HG03103 (cell line): ENCODE measurements at regions not wholly inside any gene's neighbourhood (a gene's known extent, or its start where the extent isn't known, plus 50 kb on each side); places are given as distances from the start of the nearest gene placed in this dataset.
"Not testable (repeated sequence)": the region's sequence is repeated elsewhere in the genome, so short reads cannot be mapped to it uniquely, and the experiment has no call there.

Experiments
- ATAC-seq: cut with Tn5 transposase; IDR thresholded peaks from one replicate; pipeline ENCODE4 v1.9.1; 2021; ENCODE audit warnings: low read depth; ENCODE audit not compliant: unreplicated experiment

DNA sequence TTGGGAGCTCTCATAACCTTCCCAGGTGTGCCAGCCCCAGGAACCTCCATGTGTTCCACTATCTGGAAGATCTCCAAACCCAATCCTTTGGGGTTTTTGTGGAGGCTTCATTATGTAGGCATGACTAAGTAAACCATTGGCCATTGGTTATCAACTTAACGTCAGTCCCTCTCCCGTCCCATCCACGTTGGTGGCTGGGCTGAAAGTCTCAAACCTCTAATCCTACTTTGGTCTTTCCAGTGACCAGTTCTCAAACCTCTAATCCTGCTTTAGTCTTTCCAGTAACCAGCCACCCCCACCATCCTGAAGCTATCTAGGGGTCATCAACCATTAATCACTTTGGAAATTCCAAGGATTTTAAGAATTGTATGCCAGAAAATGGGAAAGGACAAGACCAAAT lies 704.7 kb upstream of the TMEFF2 start:
- ATAC-seq, result no peak

DNA sequence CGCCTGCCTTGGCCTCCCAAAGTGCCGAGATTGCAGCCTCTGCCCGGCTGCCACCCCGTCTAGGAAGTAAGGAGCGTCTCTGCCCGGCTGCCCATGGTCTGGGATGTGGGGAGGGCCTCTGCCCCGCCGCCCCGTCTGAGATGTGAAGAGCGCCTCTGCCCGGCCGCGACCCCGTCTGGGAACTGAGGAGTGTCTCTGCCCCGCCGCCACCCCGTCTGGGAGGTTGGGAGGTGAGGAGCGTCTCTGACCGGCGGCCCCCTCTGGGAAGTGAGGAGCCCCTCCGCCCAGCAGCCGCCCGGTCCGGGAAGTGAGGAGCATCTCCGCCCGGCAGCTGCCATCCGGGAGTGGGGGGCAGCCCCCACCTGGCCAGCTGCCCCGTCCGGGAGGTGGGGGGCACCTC lies 699.2 kb upstream of the TMEFF2 start:
- ATAC-seq, result not testable (repeated sequence)

GRCh38 chr2:192888109-192888508 lies 693.4 kb upstream of the TMEFF2 start:
- no peak for ATAC-seq

GRCh38 chr2:192887337-192887736 lies 692.6 kb upstream of the TMEFF2 start:
- ATAC-seq, result no peak

GRCh38 chr2:192886636-192887035 lies 691.9 kb upstream of the TMEFF2 start:
- ATAC-seq, result no peak

GRCh38 chr2:192885569-192886160 lies 690.9 kb upstream of the TMEFF2 start:
- ATAC-seq, result no peak

- ATAC-seq, result no peak
Observed at GRCh38 chr2:192877159-192877558, 682.4 kb upstream of the TMEFF2 start.

- ATAC-seq, result no peak
Observed at GRCh38 chr2:192876698-192877097, 682.0 kb upstream of the TMEFF2 start.

GRCh38 chr2:192854706-192855105 lies 660.0 kb upstream of the TMEFF2 start:
- ATAC-seq, result no peak

DNA sequence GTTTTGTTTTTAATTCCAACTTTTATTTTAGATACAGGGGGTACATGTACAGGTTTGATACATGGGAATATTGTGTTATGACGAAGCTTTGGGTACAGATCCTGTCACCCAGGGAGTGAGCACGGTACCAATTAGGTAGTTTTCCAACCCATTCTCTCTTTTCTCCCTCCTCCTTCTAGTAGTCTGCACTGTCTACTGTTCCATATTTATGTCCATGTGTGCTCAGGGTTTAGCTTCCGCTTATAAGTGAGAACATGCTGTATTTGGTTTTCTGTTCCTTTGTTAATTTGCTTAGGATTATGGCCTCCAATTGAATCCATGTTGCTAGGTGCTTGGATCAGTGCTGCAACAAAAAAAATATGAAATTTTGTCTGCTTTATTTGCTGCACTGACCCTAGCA lies 659.3 kb upstream of the TMEFF2 start:
- ATAC-seq, result no peak

DNA sequence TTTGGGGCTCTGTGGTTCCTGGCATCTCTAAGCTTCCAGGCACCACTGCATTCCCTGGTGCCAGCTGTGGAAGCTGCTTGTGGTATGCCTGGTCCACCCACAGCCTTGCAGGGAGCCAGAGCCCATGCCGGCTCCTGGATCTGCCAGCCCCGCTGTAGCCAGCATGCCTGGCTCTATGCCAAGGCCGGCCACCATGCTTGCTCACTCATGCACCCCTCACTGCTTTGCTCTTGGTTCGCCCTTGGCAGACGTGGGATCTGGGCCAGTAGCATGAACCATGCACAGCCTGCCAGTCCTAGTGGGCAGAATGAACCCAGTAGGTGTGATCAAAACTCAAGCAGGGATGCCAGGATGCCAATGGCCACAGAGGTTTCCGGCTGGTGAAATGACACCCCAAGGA lies 634.2 kb upstream of the TMEFF2 start:
- ATAC-seq, result no peak

DNA sequence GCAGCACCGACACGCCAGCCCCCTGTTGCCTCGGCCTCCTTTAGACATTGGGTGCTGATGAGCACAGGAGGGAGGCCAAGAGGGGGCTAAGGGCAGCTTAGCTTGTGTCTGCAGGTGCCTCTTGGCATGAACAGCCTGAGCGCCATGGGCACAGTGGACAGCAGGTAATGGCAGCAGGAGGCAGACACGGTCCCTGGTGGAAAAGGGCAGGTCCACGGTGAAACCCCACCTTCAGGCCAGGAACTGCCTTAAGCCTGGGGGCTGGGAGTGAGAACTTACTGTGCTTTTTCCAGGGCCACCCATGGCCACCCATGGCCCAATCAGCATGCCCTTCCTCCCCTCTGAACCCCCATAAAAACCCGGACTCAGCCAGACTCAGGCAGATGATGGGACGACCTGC lies 633.4 kb upstream of the TMEFF2 start:
- ATAC-seq, result no peak

- ATAC-seq, result no peak
Observed at GRCh38 chr2:192827735-192828134, 633.0 kb upstream of the TMEFF2 start.

GRCh38 chr2:192814376-192814775 lies 619.6 kb upstream of the TMEFF2 start:
- ATAC-seq, result no peak

DNA sequence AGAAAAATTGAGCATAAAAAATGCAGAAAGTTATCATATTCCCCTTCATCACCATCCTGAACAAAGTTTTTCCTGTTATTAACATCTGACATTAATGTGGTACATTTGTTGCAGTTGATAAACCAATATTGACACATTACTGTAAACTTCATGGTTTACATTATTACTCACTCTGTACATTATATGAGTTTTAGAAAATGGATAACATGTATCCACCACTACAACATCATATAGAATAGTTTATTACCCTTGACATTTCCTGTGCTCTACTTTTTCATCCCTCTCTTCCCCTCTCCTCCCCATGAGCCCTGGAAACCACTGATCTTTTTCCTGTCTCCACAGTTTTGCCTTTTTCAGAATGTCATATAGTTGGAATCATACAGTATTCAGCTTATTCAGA lies 618.6 kb upstream of the TMEFF2 start:
- ATAC-seq, result no peak

DNA sequence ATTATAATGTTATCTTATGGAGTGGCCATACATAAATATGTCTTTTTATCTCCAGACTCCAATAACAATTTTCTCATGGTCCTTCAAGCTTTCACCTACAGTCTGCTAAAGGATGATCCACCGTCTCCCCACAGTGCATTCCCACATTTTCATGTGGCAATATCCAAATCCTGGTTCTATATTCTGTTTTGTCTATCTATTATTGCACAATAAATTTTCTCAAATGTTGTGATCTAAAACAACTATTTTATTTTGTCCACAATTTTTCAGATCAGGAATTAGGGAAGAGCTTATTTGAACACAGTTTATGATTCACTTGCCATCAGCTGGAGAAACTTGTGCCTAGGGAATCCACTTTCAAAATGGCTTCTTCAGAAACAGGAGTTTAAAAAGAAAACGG lies 614.4 kb upstream of the TMEFF2 start:
- no peak for ATAC-seq

- ATAC-seq, result no peak
Observed at GRCh38 chr2:192783643-192784042, 588.9 kb upstream of the TMEFF2 start.

- ATAC-seq, result no peak
Observed at GRCh38 chr2:192775459-192776262, 580.9 kb upstream of the TMEFF2 start.

GRCh38 chr2:192775011-192775410 lies 580.3 kb upstream of the TMEFF2 start:
- no peak for ATAC-seq

DNA sequence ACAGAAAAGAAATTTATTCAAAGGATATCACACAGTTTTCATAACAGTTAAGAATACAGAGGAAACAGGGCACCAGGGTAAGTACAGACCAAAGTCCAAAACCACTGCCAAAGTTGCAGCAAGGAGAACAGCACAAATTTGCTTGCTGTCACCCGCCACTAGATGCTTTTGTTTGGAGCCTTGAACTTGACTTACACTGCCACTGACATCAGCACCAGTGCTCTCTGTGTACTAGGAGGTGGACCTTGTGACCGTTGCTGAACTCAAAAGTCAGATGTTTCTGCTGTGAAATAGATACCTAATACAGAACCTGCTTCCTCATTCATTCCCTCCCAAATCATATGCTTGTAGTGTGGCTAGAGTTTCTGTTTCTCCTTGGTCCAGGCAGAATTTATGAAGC lies 578.3 kb upstream of the TMEFF2 start:
- ATAC-seq, result no peak

DNA sequence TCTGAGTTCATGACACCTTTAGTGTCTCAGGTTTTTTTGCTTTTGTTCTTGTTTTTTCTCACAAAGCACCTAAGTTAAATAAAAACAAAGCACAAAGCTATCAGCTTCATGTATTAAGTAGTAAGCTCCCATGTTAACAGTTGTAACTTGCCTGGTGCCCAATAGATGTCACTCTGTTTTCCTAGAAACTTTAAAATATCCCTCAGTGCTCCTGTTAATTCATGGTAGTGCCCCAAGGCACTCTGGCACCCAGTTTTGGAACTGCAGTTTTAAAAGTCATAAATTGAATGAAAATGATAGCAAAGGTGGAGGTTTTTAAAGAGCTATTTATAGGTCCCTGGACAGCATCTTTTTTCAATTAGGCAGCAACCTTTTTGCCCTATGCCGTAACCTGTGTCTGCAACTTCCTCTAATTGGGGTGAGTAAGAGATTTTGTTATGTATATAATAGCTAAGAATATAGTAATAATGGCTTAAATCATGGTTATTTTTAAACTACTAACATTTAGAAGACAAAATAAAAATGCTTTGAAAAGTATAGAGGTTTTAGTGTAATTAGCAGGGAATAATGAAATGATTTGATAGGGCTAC lies 555.0 kb upstream of the TMEFF2 start:
- ATAC-seq, result no peak

DNA sequence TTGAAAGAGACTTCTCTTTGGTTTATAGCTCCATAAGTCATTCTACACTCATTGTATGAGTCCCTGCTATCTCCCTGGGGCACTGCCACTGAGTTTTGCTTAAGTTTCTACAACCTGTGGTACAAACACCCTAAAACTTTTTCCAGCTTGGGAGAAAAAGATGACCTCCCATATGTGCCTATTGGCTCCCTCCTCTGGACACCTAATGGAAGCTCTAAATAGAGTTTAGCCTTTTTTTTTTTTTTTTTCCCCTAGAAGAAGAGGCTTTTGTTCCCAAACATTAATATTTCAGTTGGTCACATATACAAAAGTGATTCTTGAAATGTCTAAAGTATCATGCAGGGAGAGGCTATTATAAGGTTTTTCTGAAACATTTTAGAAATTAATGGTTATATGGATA lies 547.2 kb upstream of the TMEFF2 start:
- no peak for ATAC-seq
